Activated T-cell treated with anti-CD3 and anti-CD28 coated beads, Interleukin-2, amount 50 U/mL, for 24 hours (primary cell): ENCODE measurements at regions not wholly inside any gene's neighbourhood (a gene's known extent, or its start where the extent isn't known, plus 50 kb on each side); places are given as distances from the start of the nearest gene placed in this dataset.
A peak's percentile ranks its signal among the peaks of the same experiment; 100 is the strongest.

ENCODE experiments used
- DNase-seq: peaks from one replicate; pipeline ENCODE4 v3.0.0-alpha.2; 2020
- H3K27ac Mint-ChIP-seq: 2 replicates; pipeline ENCODE4 v1.8.0; 2020; ENCODE audit warnings: mild to moderate bottlenecking, mixed read lengths
- H3K27me3 Mint-ChIP-seq: 2 replicates; pipeline ENCODE4 v1.8.0; 2020; ENCODE audit warnings: mixed read lengths
- H3K36me3 Mint-ChIP-seq: 2 replicates; pipeline ENCODE4 v1.8.0; 2020; ENCODE audit warnings: low read depth, mixed read lengths
- H3K4me1 Mint-ChIP-seq: 2 replicates; pipeline ENCODE4 v1.8.0; 2020; ENCODE audit warnings: low read depth, mixed read lengths
- H3K4me3 Mint-ChIP-seq: 2 replicates; pipeline ENCODE4 v1.8.0; 2020; ENCODE audit warnings: mild to moderate bottlenecking, moderate library complexity, mixed read lengths
- H3K9me3 Mint-ChIP-seq: 2 replicates; pipeline ENCODE4 v1.8.0; 2020; ENCODE audit warnings: mixed read lengths

DNA sequence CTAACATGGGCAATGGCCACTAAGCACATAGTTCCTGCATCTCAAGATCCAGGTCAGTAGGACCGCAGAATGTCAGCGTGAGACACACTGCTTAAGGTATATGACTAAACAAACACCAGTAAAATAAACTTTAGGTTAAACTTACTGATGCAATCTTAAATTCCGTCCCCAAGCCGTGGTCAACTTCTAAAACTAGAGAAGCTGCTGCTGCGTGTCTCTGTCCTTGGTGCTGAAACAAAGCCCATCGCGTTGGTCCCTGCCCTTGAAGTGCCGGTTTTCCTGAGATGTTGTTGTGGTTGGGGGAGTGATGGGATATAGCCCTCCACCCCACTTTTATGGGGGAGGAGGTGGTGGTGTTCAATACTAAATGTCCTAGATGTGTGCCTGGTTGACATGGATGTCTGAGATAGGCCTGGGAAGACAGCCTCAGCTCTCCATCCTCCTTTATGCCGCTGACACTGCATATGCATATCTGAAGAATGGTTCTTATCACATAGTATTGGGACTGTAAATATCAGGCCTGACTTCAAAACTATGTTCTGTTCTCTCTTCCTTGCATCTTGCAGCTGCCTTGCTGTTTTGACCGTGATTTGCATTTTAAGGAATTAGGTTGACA, 72.0 kb upstream of the KCNA3 start:
- no peaks in the 10 kb centered on the region for H3K4me1 Mint-ChIP-seq

DNA sequence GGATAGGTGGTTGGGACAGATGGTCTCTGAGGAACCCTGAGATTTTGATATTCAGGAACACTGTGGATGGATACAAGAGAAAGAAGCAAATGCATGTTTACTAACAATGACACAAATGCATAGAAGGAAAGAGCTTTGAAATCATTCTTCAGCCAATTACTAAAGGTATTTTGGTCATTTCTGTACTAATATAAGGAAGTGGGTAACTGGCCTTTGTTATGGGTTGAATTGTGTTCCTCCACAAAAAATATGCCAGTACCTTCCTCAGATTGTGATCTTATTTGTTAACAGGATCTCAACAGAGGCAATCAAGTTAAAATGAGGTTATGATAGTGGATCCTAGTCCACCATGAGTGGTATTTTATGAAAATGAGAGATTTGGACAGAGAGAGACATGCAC, 68.7 kb upstream of the KCNA3 start:
- no peak overlapping the region for H3K27ac Mint-ChIP-seq
- peaks cover 9% of the 10 kb centered on the region for H3K27me3 Mint-ChIP-seq
- H3K9me3 Mint-ChIP-seq, result no peaks in the 10 kb centered on the region
- H3K4me3 Mint-ChIP-seq, result no peak overlapping the region
- no peak for DNase-seq
- no peaks in the 10 kb centered on the region for H3K36me3 Mint-ChIP-seq
- H3K4me1 Mint-ChIP-seq, result no peaks in the 10 kb centered on the region

More for the DNA sequence above, 72.0 kb upstream of the KCNA3 start:
- Mint-ChIP-seq H3K9me3 (no peaks in the 10 kb centered on the region), H3K36me3 (no peaks in the 10 kb centered on the region), H3K27me3 (peaks cover 15% of the 10 kb centered on the region), H3K4me3 (no peak overlapping the region), H3K27ac (no peak overlapping the region)
- DNase-seq, result peak; percentile 60

DNA sequence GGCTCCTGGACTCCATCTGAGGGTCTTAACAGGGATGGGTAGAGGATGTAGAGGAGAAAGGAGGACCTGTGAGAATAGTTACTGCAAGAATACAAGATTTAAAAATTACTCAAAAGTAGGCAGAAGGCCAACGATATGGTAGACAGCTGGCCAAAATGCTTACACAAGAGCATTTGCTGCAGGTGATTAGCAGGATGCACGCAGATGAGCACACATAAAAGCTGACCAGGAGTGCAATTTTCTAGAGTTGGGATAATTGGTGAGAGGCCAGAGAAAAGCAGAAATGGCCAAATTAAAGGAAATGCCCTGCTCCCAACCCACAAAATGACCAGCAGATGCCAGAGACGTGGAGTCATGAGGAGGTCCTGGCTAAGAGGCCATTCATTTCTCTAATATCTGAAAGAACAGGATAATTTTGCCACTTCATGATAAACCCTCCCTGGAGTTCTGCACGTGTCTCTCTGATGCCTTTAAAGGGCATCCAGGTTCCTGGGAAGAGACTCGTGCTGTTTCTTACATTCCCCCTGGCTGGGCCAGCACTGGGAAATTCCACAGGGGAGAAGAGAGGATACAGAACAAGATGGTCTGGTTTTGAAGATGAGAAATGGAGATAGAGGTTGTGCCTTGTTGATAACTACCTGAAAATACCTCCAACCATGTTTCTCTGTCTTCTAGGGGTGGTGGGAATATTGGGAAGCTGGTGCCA, 62.3 kb upstream of the KCNA3 start:
- DNase-seq, result no peak
- Mint-ChIP-seq H3K36me3 (no peaks in the 10 kb centered on the region), H3K9me3 (no peaks in the 10 kb centered on the region), H3K27me3 (no peaks in the 10 kb centered on the region), H3K27ac (no peak overlapping the region), H3K4me3 (no peak overlapping the region), H3K4me1 (no peaks in the 10 kb centered on the region)

DNA sequence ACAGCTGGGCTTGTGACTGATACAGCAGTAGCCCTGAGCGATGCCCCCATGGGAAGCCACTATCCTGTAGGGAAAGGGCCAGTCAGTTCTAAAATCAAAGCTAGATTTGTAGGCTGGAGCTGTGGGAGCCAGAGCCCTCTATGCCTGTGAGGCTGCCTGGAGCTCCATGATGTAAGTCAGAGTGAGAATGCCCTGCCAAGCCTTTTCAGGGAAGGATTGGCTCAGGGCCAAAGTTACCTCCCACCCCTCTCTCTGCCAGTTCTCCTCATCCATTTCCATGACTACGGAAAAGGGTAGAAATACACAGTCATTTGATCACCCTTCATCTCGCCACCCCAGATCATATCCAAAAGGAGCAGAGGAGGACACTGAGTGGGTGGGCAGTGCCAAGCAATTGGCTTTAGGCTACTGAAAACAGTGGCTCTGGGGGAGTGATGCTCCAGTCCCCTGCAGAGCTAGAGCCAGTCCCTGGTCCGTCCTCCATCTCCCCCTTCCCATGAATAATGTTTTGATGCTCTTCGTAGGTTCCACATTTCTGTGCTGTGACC, 59.5 kb upstream of the KCNA3 start:
- DNase-seq, result no peak
- no peaks in the 10 kb centered on the region for H3K9me3 Mint-ChIP-seq
- no peaks in the 10 kb centered on the region for H3K36me3 Mint-ChIP-seq
- H3K4me3 Mint-ChIP-seq, result no peak overlapping the region
- H3K27ac Mint-ChIP-seq, result no peak overlapping the region
- H3K27me3 Mint-ChIP-seq, result no peaks in the 10 kb centered on the region
- H3K4me1 Mint-ChIP-seq, result no peaks in the 10 kb centered on the region

DNA sequence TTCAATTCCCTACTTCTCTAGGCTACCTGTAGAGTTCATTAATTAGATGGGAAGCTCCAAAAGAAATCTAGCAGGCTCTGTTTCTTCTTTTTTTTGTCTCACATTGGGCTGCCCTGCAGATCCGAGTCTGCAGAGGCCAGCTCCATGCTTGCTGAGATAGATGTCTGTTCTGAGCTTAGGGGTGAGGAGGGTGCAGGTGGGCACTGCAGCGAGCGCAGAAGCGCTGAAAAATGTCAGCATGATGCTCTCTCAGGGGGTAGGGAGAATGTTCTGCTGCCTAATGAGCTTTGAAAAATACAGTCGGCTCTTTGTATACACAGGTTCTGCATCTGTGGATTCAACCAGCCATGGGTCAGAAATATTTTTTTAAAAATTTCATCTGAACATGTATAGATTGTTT, 56.8 kb upstream of the KCNA3 start:
- Mint-ChIP-seq H3K4me3 (no peak overlapping the region), H3K9me3 (no peaks in the 10 kb centered on the region), H3K27me3 (no peaks in the 10 kb centered on the region), H3K4me1 (peaks cover 25% of the 10 kb centered on the region), H3K27ac (no peak overlapping the region), H3K36me3 (no peaks in the 10 kb centered on the region)
- no peak for DNase-seq

DNA sequence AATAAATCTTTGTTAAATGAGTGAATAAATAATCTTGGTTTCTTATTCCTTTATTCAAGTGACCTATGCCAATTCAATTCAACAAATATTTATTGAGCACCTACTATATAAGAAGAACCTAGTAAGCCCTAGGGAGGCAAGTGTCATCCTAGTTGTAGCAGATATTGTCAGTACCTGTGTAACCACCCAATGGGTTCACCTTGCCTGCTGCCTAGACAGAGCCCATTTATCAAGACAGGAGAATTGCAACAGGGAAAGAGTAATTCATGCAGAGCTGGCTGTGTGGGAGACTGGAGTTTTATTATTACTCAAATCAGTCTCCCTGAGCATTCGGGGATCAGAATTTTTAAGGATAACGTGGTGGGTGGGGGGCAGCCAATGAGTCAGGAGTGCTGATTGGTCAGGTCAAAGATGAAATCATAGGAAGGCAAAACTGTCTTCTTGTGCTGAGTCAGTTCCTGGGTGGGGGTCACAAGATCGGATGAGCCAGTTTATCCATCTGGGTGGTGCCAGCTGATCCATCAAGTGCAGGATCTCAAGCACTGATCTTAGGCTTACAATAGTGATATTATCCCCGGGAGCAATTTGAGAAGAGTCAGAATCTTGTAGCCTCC, 53.8 kb upstream of the KCNA3 start:
- Mint-ChIP-seq H3K27ac (peak overlapping the region; percentile 16), H3K36me3 (no peaks in the 10 kb centered on the region), H3K9me3 (no peaks in the 10 kb centered on the region), H3K4me3 (no peak overlapping the region), H3K27me3 (no peaks in the 10 kb centered on the region), H3K4me1 (peaks cover 32% of the 10 kb centered on the region)
- no peak for DNase-seq

DNA sequence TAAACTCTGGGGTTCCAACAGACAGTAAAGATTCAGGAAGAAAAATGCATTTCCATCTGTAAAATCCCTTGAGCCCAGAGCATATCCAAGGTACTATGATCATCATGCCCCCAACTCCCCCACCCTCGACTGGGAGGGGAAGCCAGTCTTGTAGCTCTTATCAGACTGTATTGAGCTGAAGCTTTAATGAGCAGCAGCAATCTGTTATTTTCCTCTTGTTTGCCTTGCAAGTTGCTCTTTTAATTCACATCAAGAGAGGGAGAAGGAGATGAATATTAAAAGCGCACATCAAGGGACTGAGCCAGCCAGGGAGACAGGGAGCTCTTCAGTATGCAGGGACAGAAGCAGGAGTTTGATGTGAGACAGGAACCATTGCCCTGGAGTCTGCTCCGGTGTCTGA, 52.5 kb upstream of the KCNA3 start:
- peaks cover 32% of the 10 kb centered on the region for H3K4me1 Mint-ChIP-seq
- DNase-seq, result no peak
- H3K36me3 Mint-ChIP-seq, result no peaks in the 10 kb centered on the region
- peak overlapping the region; percentile 41 for H3K4me3 Mint-ChIP-seq
- H3K27ac Mint-ChIP-seq, result peak overlapping the region; percentile 75
- H3K9me3 Mint-ChIP-seq, result no peaks in the 10 kb centered on the region
- no peaks in the 10 kb centered on the region for H3K27me3 Mint-ChIP-seq

DNA sequence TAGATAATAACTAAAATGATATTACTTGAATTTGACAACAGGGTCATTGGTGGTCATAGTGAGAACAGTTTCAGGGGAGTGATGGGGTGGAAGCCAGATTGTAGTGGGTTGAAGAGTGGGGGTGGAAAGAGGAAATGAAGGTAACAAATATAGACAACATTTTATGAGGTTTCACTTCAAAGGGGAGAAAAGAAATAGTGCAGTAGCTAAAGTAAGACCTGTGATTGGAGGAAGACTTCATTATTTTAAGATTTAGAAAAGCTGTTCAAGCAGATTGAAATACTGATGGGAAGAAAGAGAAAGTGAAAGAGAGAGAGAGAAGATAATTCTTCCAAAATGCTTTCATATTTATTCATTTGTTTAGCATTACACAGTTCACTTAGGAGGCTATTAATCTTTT, 52.0 kb upstream of the KCNA3 start:
- H3K4me1 Mint-ChIP-seq, result peaks cover 32% of the 10 kb centered on the region
- H3K27me3 Mint-ChIP-seq, result no peaks in the 10 kb centered on the region
- peak overlapping the region; percentile 75 for H3K27ac Mint-ChIP-seq
- peak overlapping the region; percentile 41 for H3K4me3 Mint-ChIP-seq
- no peaks in the 10 kb centered on the region for H3K9me3 Mint-ChIP-seq
- no peak for DNase-seq
- H3K36me3 Mint-ChIP-seq, result no peaks in the 10 kb centered on the region
